Kidney glomerular epithelial cell (primary cell): ENCODE measurements at regions not wholly inside any gene's neighbourhood (a gene's known extent, or its start where the extent isn't known, plus 50 kb on each side); places are given as distances from the start of the nearest gene placed in this dataset.
"Not testable (repeated sequence)": the region's sequence is repeated elsewhere in the genome, so short reads cannot be mapped to it uniquely, and the experiment has no call there.

Experiments used
- DNase-seq: peaks from one replicate; lab custom pipeline; 2025; lab: John Stamatoyannopoulos, UW

DNA sequence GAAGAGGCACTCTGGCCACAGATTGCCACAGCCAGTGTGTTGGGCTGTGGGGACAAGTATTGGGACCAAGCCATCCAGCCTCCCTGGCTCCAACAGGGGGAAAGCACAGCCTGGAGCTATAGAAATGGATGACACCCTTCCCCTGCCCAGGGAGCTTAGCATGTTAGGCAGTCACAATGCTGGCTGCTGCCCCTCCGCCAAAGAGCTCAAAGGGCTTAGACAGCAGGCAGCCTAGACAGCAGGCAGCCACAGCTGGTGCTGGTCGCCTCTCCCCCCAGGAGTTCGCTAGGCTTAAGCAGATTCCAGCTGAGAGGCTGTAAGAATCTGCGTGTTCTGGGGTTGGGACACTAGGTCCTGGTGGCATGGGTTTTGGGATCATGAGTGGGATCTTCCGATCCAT is 94.5 kb upstream of the MXRA5 start:
- DNase-seq = no peak

DNA sequence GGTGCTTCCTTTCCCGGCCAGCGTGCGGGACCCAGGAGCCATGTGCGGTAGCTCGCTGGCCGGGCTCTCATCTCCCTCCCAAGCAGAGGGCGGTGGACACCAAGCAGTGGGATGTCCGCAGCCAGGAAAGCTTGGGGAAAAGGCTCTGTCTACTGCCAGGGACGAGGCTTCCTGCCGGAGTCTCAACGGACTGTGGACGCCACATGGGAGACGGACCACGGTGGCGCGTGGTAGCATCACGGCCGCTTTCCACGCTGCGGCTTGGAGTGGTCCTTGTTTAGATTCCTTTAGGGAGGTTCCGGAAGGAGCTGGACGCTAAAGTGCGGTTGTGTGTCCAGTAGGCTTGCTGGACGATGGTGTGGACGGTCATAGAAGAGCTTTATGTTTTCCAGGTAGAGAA is 89.5 kb upstream of the MXRA5 start:
- not testable (repeated sequence) for DNase-seq

DNA sequence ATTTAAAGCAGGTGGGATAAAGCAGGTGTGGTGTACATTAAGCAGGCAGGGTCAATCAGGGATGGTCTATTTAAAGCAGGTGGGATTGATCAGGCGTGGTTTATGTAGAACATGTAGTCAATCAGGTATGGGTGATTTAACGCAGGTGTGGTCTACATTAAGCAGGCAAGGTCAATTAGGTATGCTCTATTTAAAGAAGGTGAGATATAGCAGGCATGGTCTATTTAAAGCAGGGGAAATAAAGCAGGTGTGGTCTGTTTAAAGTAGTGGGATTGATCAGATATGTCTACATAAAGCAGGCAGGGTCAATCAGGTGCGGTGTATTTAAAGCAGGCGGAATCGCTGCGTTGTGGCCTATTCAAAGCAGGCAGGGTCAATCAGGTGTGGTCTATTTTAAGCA is 88.6 kb upstream of the MXRA5 start:
- no peak for DNase-seq

DNA sequence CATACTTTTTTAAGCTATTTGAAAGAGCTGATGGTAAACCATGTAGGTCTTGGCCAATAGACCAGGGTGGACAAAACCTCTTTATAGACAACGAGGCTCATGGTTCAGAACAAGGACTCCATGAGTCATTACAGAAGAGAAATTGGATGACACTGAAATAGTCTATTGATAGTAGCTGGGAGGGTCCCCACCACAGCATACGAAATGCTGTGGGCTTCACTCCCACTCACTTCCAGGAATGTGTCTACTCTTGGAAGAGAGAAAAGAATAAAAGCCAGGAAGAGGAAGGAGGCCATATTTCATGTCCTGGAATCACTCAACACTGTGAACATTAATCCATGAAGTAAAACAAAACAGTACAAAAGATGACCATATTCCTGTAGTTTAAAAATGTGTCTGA is 82.3 kb upstream of the MXRA5 start:
- DNase-seq = no peak

- no peak for DNase-seq
These were observed 80.1 kb upstream of the MXRA5 start for GRCh38 chrX:3426552-3426951.

DNA sequence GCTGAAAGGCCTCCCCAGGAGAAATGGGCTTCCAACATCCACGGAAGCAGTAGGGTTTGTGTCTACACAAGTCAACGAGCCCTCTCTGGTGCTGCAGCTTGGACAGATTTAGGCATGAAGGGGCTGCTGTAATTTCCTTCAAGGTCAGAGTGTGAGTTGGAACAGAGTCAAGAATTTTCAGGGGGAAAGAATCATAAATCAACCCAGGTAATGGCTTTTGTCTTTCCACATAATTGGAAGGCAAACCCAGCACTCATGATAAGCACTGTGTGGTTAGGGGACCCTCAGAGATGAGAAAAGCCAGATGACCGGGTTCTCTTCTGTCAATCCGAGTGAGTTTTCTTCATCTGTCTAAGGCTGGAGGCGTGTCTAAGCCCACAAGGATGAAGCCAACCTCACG is 78.6 kb upstream of the MXRA5 start:
- DNase-seq = no peak

GRCh38 chrX:3420316-3420715 is 73.9 kb upstream of the MXRA5 start:
- DNase-seq = no peak

DNA sequence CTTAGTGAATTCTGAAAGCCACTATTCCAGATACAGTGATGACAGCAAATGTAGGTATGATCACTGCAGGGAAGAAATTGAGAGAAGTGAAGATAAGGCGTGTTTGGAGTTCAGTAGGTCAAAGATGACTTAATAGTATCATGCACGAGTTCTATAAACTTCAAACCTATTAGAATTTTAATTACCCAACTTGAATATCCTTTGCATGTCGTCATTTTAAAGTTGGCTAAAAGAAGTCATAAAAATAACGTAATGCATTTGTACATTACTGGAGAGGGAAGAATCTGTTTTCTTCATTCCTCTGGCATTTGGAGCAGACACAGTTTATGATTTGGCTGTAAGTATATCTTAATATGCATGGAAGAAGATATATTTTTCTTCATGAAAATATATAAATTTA is 68.6 kb upstream of the MXRA5 start:
- DNase-seq = no peak

GRCh38 chrX:3411626-3412025 is 65.2 kb upstream of the MXRA5 start:
- not testable (repeated sequence) for DNase-seq

DNA sequence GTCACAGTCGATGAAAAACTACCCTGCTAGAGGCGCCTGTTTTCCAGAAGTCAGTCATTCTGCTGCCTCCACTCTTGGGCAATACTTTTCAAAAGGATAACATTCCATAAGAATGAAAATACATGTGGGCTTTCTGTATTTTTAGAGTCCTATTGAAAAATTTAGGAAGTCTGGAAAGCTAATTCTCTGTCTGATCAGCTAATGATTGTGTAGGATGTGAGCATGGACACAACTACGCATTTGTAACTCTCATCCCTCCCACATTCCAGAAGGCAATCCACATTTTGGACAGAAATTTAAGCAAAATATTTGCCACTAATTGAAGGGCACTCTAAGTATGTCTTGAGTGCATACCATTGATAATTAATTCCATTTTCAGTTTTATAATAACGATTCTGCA is 63.5 kb upstream of the MXRA5 start:
- not testable (repeated sequence) for DNase-seq

DNA sequence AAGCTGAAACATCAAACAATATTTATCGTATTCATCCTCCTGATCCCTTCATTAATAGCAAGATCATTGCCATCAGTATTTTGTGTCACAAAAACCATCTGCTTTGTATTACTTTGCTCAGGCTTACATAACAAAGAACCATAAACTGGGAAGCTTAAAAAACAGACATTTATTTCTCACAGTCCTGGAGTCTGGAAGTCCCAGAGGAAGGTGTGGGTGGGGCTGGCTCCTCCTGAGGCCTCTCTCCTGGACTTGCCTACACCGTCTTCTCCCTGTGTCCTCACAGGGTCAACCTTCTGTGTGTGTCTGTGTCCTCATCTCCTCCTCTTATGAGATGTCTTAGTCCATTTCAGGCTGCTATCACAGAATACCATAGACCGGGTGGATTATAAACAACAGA is 61.3 kb upstream of the MXRA5 start:
- DNase-seq = no peak

DNA sequence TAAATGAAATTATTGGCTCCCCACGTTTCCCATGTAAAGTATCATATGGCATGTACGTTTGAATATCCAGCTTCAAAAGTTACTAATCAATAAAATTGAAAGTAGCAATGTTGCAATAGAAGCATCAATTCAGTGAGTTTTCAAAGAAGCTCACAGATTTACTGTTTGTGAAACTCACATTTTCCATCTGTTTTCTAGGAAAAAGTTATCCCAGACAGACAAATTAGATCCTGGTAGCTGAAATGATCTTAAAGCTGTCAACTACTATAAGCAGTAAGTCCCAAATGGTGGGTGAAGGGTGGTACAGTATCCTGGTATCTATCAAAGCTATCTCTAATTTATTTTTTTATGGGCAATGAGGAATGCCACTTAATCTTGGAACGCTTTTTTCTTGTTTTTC is 60.7 kb upstream of the MXRA5 start:
- DNase-seq = no peak

- no peak for DNase-seq
These were observed 57.3 kb upstream of the MXRA5 start for GRCh38 chrX:3403748-3404147.
